ENCODE measurements at regions not wholly inside any gene's neighbourhood (a gene's known extent, or its start where the extent isn't known, plus 50 kb on each side); places are given as distances from the start of the nearest gene placed in this dataset.

DNA sequence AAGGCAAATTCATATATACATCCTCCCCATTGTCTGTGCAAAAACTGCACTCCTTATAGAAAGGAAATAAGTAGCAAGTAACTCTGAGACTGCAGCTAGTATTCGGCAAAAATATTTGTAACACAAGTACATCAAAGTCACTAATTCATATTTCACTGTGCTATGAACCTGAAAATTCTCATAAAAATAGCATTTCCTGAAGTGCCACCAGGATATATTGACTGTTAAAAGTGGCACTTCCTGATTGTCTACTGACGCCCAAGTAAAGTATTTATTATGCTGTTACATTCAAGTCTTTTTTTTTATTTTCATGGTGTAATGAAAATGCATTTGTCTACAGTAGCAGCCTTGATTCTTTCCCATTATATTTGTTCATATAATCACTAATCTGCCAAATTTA lies 673.8 kb downstream of the PTPRC start:
- no peak for DNase-seq (ENCODE audit: low read depth in 3 of 3)

DNA sequence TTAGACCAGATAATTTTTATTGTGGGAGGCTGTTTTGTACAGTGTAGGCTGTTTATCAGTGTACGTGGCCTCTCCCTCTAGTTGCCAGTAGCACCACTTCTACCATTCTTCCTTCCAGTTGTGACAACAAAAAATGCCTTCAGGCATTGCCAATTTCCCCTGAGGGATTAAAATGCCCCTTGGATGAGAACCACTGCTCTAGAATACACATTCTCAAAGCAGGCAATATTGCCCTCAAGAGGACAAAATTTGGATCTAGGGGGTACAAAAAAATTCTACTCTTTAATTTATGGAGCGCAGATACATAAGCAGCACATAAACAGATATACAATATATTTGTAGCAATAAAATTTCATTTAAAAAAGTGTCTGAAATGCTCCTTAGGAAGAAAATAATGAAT lies 674.6 kb downstream of the PTPRC start:
- no peak for DNase-seq (ENCODE audit: low read depth in 3 of 3)

DNA sequence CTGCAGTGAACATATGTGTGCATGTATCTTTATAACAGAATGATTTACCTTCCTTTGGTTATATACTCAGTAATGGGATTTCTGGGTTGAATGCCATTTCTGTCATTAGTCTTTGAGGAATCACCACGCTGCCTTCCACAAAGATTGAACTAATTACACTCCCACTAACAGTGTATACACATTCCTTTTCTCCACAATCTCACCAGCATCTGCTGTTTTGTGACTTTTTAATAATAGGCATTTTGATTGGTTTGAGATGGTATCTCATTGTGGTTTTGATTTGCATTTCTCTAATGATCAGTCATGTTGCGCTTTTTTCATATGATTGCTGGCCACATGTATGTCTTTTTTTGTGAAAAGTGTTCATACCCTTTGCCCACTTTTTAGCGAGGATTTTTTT lies 680.5 kb downstream of the PTPRC start:
- DNase-seq (ENCODE audit: low read depth in 3 of 3), result no peak

- no peak for DNase-seq (ENCODE audit: low read depth in 3 of 3)
Observed at GRCh38 chr1:199322278-199322677, 683.4 kb downstream of the PTPRC start.

GRCh38 chr1:199333180-199333579 lies 694.3 kb upstream of the NR5A2 start:
- DNase-seq (ENCODE audit: low read depth in 3 of 3), result no peak

DNA sequence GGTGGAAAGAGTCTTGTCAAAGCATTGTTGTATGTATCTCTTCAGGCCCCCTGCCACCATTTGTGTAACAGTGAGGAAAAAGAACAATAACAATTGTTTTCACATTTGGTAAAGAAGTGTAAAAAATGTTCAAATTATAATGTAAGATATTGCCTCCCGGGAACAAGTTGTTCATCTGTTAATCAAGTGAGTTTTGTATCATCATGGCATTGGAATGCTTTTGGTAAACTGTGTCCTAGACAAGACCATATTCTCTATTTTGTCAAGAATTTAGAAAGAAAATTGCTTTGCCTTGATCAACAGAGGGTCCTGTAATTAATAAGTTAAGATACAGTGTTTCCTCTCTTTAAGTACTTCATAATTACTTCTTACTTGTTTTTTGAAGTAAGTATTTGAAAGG lies 692.0 kb upstream of the NR5A2 start:
- no peak for DNase-seq (ENCODE audit: low read depth in 3 of 3)

DNA sequence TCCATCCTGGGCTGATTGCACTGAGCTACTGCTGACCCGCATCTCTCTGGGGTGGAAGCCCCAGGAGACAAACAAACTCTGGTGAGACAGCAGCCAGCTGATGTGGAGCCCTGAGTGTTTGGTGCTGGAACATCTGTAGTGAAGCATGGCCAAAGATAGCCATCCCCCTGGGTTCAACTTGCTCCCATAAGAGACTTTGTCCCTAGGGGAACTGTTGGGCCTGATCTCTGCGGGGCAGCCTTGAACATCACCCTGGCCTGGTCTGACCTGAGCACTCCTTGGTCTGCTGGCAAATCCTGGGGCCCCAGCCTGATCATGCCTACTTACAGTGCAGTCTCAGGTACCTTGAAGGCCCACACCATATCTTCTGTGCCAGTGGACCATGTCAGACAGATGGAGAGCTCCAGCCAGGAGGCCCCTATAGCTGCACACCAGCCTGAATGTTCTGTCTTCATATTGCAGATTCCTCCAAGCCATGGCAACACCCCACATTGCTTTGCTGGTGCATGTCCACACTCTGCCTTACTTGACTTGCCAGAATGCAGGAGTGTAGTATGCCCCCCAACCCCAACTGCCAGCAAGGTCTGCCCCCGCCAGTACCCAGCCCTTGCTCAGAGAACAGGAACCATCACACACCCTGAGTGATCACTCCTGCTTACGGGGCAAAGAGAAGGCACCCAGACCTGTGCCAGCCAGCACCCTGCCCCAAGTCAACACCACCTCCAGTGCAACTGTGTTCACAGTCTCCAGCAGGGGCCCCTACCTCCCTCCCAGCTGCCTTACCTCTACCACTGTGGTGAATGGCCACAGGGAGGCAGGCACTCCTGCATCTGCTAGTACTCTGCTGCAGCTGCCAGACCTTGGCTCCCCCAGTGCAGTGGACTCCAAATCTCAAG lies 690.5 kb upstream of the NR5A2 start:
- DNase-seq (ENCODE audit: low read depth in 3 of 3), result no peak

DNA sequence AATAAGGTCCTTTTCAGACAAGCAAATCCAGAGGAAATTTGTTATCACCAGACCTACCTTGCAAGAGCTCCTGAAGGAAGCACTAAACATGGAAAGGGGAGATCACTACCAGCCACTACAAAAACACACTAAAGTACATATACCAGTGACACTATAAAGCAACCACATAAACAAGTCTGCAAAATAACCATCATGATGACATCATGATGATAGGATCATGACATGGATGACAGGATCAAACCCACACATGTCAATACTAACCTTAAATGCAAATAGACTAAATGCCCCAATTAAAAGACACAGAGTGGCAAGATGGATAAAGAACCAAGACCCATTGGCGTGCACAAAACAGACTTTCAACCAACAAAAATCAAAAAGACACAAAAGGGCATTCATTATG lies 688.8 kb upstream of the NR5A2 start:
- no peak for DNase-seq (ENCODE audit: low read depth in 3 of 3)

GRCh38 chr1:199352351-199352750 lies 675.2 kb upstream of the NR5A2 start:
- DNase-seq (ENCODE audit: low read depth in 3 of 3), result no peak

DNA sequence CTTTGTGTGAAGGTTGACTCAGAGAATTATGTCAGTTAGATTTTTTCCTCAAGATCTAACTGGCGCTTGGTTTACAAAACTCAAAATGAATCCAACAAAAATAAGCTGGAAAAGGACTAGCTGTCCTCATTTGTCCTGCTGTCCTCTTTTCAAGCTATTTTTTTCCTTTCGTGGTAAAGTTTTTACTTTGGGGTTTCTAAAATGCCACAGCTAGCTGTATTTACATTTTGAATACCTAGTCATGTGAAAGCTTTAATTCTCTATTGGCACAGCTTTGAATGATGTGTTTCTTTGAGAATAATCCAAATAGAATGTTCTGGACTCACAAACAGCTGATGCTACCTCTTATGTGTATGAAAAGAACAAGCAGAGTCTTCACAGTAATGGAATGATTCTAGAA lies 673.6 kb upstream of the NR5A2 start:
- no peak for DNase-seq (ENCODE audit: low read depth in 3 of 3)

GRCh38 chr1:199356561-199356960 lies 670.9 kb upstream of the NR5A2 start:
- DNase-seq (ENCODE audit: low read depth in 3 of 3), result no peak

DNA sequence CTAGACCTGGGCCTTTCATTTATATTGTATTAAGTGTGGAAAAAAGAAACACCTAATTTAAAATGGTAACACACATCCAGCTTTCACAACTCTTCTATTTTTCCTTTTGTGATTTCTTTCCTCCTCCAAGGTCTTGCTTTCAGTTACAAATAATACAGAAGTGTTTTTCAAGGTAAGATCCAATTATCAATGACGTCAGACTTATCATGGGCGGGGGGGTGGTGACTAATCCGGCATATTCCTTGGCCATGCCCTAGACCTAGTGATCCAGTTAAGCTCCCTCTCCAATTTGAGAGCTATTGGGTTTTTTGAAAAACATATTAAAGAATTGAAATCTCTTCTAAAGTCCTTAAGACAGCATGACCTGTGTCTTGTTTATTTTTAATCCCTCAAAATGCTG lies 669.9 kb upstream of the NR5A2 start:
- DNase-seq (ENCODE audit: low read depth in 3 of 3), result no peak

GRCh38 chr1:199362996-199363395 lies 664.5 kb upstream of the NR5A2 start:
- no peak for DNase-seq (ENCODE audit: low read depth in 3 of 3)

DNA sequence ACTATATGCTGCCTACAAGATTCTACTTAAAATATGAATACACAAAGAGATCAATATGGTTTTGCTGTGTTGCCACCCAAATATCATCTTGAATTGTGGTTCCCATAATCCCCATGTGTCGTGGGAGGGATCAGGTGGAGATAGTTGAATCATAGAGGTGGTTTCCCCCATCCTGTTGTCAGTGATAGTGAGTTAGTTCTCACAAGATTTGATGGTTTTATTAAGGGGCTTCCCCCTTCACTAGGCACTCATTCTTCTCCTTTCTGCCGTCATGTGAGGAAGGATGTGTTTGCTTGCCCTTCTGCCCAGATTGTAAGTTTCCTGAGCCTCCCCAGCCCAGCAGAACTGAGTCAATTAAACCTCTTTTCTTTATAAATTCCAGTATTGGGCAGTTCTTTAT lies 654.4 kb upstream of the NR5A2 start:
- DNase-seq (ENCODE audit: low read depth in 3 of 3), result no peak

DNA sequence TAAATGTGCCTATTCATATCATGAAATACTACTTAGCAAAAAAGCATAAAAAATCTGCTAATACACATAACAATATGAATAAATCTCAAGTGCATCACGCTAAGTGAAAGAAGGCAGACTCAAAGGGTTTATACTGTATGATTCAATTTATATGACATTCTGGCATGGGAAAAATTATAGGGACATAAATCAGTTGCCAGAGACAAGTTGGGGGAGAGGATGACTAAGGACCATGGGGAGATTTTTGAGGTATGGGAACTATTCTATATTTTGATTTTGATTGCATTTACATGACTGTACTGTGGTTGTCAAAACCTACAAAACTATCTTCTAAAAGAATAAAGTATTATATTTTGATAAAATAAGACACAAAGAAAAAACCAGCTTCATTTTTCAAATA lies 650.3 kb upstream of the NR5A2 start:
- no peak for DNase-seq (ENCODE audit: low read depth in 3 of 3)

- DNase-seq (ENCODE audit: low read depth in 3 of 3), result no peak
Observed at GRCh38 chr1:199383793-199384192, 643.7 kb upstream of the NR5A2 start.

DNA sequence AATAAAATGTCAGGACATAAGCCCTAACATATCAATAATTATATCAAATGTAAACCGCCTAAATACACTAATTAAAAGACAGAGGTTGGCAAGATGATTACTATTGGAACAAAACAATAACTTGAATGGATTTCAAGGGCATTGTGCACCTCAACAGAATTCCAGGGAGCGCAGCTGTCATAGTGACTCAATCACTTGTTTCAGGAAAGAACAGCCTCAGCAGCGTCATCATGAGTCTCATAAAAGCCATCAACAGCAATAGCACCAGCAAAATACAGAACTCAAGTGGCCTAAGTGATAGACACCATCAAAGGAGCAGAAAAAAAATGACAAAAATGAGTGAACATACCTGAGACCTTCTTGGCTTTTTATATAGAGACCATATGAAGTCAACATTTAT lies 632.7 kb upstream of the NR5A2 start:
- DNase-seq (ENCODE audit: low read depth in 3 of 3), result no peak

GRCh38 chr1:199396456-199396855 lies 631.1 kb upstream of the NR5A2 start:
- DNase-seq (ENCODE audit: low read depth in 3 of 3), result no peak

DNA sequence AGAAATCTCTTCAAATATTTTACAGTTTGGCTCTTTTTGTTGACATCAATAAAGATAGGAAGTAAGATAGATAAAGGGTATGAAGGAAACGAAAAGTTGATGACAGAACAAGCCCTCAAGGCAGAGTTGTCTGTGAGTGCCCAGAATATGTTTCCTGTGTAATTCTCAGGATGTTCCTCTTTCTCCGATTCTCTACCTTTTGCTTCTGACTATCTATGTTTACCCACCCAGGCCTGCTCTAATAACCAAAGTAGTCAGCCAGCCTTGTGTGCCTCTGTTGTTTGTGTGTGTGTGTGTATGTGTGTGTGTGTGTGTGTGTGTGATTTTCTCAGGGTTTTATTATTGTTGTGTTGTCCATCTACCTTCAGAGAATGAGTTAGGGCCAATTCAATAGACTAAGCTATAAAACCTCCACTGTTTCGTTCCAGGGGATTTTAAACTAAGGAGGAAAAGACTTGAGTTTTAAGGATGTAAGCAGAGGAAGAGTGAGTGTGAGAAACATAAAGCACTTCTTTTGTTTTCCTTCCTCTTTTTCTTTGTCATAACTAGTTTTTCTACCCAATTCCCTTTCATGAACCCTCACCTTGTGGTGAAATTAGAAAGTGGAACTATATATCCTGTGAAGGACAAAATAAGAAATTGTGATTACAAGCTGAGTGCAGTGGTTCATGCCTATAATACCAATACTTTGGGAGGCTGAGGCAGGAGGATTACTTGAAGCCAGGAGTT lies 627.4 kb upstream of the NR5A2 start:
- DNase-seq (ENCODE audit: low read depth in 3 of 3), result no peak

DNA sequence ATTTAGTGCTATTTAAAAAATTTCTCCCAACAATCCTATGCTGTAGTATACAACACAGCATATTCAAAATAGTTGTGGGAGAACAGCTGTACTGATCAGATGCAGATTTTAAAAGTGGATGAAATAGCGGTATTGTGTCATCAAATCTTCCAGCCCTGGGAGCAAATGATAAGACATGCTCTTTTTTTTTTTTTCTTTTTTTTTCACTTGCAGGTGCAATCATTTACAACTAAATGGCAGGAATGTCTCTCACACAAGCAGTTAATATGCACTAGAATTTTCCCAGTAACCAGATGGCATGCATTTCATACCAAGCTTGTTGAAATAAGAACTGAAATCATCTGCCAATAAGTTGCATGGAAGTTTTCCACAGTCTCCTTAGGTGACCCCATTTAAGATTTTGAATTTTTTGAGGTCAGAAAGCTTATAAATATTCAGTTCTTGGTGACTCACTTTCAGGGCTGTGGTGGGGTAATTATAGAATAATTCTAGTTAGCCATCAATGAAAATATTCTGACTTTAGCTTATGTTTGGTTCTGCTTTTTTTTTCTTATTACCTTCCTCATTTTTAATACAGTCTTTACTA lies 623.9 kb upstream of the NR5A2 start:
- DNase-seq (ENCODE audit: low read depth in 3 of 3), result no peak

DNA sequence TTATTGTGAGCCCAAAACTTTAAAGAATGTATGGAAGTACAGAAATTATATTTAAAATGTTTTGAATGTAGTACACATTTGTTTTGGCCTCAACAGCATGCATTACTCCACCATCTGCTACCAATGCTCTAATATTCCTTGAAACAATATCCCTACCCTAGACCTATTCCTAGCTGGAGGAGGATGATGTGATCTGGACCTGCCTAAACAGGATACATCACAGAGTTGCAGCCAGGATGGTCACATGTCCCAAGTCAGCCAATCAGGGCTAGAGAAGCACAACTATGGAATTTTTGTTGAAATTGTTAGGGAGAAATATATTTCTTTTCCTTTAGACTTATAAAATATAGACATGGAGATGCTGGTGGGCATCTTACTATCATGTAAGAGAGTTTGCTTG lies 623.3 kb upstream of the NR5A2 start:
- no peak for DNase-seq (ENCODE audit: low read depth in 3 of 3)

GRCh38 chr1:199404976-199405375 lies 622.5 kb upstream of the NR5A2 start:
- DNase-seq (ENCODE audit: low read depth in 3 of 3), result no peak

- no peak for DNase-seq (ENCODE audit: low read depth in 3 of 3)
Observed at GRCh38 chr1:199405634-199406196, 621.8 kb upstream of the NR5A2 start.

Measured in stimulated activated CD4-positive, alpha-beta T cell treated with anti-CD3 and anti-CD28 coated beads, TNF-alpha, amount 100 ng/mL, for 4 hours (primary cell).